ENCODE measurements at regions not wholly inside any gene's neighbourhood (a gene's known extent, or its start where the extent isn't known, plus 50 kb on each side); places are given as distances from the start of the nearest gene placed in this dataset.
"Not testable (repeated sequence)": the region's sequence is repeated elsewhere in the genome, so short reads cannot be mapped to it uniquely, and the experiment has no call there.

DNA sequence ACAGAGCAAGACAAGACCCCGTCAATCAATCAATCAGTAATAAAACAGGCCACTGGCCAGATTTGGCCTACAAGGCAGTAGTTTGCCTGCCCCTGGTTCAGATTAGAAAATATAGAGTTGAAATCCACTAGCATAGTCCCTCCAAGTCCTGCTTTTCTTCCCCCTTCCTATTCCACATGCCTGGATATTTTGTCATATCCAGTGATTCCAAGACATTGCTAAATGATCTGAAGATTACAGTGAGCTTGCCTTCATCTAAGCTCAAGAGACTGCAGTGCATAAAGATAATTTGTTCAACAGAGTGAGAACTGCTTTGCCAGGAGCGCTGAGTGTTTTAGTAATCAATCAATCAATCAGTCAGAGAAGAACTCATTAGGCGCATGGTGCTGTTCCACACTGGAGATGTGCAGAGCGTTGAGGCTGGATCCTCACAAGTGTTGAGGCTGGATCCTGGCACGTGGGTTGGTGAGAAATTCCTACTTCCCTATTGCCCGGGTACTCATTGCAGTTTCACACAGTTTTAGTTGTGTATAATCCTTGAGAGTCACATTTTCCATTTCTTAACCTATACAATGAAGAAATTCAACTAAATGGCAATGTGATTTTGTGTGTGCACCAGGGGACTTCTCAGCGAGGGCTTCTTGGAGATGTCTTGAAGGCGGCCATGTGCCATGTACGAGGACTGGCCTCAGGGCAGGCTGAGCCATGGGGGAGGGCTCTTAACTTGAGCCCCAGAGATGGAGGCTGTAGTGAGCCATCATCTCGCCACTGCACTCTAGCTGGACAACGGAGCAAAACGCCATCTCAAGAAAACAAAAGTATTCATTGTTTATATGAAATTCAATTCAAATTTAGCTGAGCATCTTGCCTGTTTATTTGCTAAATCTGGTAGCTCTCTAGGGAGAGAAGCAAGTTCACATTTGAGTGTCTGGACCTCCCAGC lies 76.3 kb downstream of the TOMM20 start:
- Histone ChIP-seq H3K36me3 (ENCODE audit: insufficient read depth, low read length) (no peaks in the 10 kb centered on the region), H3K4me1 (ENCODE audit: insufficient read depth, low read length, poor library complexity, severe bottlenecking) (peaks cover 18% of the 10 kb centered on the region), H3K79me2 (ENCODE audit: insufficient read depth, low read depth, low read length) (no peaks in the 10 kb centered on the region), H3K4me2 (ENCODE audit: low read length) (no peak overlapping the region), H3K9me3 (ENCODE audit: low read length) (no peaks in the 10 kb centered on the region), H3K27ac (ENCODE audit: low read depth, low read length, poor library complexity, severe bottlenecking) (no peak overlapping the region), H2AFZ (ENCODE audit: low read length) (no peak overlapping the region), H3K9me2 (ENCODE audit: insufficient read depth, low read length) (no peaks in the 10 kb centered on the region), H3K4me3 (ENCODE audit: low read depth, low read length, poor library complexity, severe bottlenecking) (no peak overlapping the region), H4K20me1 (ENCODE audit: insufficient read depth, low read length) (no peaks in the 10 kb centered on the region)
- ChIA-PET POLR2A (no interaction called here), CTCF (ENCODE audit: unreplicated experiment) (no interaction called here)
- intact Hi-C loops (cut with micrococcal nuclease; ENCODE audit: unreplicated experiment), result no loop called here
- DNase-seq (ENCODE audit: low spot score), result no peak
- TF ChIP-seq, protein P1, sequence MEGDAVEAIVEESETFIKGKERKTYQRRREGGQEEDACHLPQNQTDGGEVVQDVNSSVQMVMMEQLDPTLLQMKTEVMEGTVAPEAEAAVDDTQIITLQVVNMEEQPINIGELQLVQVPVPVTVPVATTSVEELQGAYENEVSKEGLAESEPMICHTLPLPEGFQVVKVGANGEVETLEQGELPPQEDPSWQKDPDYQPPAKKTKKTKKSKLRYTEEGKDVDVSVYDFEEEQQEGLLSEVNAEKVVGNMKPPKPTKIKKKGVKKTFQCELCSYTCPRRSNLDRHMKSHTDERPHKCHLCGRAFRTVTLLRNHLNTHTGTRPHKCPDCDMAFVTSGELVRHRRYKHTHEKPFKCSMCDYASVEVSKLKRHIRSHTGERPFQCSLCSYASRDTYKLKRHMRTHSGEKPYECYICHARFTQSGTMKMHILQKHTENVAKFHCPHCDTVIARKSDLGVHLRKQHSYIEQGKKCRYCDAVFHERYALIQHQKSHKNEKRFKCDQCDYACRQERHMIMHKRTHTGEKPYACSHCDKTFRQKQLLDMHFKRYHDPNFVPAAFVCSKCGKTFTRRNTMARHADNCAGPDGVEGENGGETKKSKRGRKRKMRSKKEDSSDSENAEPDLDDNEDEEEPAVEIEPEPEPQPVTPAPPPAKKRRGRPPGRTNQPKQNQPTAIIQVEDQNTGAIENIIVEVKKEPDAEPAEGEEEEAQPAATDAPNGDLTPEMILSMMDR (conservative IDR thresholded peaks at IDR 0.05; ENCODE audit: low read length), result no peak
- no peak for TF ChIP-seq EZH2phosphoT487 (IDR thresholded peaks at IDR 0.05; ENCODE audit: borderline replicate concordance, low read depth, low read length)
- no TSS peak for BruUV-seq (replicated peaks)

DNA sequence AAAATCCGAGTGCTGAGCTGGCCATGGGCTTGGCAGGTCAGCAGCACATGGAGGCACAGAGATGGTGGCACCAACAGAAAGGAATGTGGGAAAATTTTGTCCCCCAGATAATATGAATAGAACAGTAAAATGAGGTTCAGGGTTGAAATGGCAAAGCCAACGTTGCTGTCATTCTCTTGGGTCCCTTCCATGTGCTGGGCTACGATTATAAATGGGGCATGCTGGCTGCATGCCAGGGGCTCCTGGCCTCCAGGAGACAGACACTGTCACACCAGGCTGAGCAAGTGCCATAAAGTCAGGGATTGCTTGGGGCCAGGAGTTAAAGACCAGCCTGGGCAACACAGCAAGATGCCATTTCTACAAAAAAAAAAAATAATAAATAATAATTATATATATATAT lies 77.1 kb downstream of the TOMM20 start:
- intact Hi-C loops (cut with micrococcal nuclease; ENCODE audit: unreplicated experiment), result no loop called here
- Histone ChIP-seq H4K20me1 (ENCODE audit: insufficient read depth, low read length) (no peaks in the 10 kb centered on the region), H2AFZ (ENCODE audit: low read length) (peak overlapping the region; percentile 7; the same call in 1 of the 2 replicates), H3K27ac (ENCODE audit: low read depth, low read length, poor library complexity, severe bottlenecking) (no peak overlapping the region), H3K9me3 (ENCODE audit: low read length) (no peaks in the 10 kb centered on the region), H3K4me1 (ENCODE audit: insufficient read depth, low read length, poor library complexity, severe bottlenecking) (peaks cover 21% of the 10 kb centered on the region), H3K4me3 (ENCODE audit: low read depth, low read length, poor library complexity, severe bottlenecking) (no peak overlapping the region), H3K79me2 (ENCODE audit: insufficient read depth, low read depth, low read length) (no peaks in the 10 kb centered on the region), H3K9me2 (ENCODE audit: insufficient read depth, low read length) (no peaks in the 10 kb centered on the region), H3K36me3 (ENCODE audit: insufficient read depth, low read length) (no peaks in the 10 kb centered on the region), H3K4me2 (ENCODE audit: low read length) (no peak overlapping the region)
- TF ChIP-seq, protein P1 (conservative IDR thresholded peaks at IDR 0.05; ENCODE audit: low read length), result no peak
- no peak for TF ChIP-seq EZH2phosphoT487 (IDR thresholded peaks at IDR 0.05; ENCODE audit: borderline replicate concordance, low read depth, low read length)
- ChIA-PET POLR2A (interaction anchor here (1.0 to 1.3 kb wide), 4 partner anchors 10 to 21 kb away, joined by 3 to 6 read pairs (median 4); no protein-coding TSS in a partner anchor), CTCF (ENCODE audit: unreplicated experiment) (no interaction called here)
- BruUV-seq (replicated peaks), result no TSS peak
- DNase-seq (ENCODE audit: low spot score), result no peak

DNA sequence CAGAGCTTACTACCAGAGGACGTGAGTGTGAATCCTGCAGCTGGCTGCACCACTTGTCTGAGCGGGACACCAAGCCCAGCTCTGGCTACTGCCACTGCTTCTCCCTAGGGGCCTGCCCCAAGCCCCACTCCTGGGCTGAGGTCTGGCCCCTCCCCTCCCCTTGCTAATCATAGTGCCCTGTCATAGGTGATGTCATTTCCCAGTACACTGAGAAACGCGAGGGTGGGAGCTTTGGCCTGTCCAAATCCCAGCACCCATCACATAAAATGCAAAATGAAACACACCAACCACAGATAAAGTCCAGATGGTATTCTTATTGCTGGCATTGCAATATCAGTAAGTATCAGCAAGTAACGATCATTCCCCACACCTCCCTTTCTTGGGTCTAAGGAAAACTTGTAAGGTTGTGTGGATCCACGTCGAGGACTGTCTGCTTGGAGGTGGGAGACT lies 77.7 kb downstream of the TOMM20 start:
- Histone ChIP-seq H3K79me2 (ENCODE audit: insufficient read depth, low read depth, low read length) (no peaks in the 10 kb centered on the region), H3K4me2 (ENCODE audit: low read length) (no peak overlapping the region), H3K4me1 (ENCODE audit: insufficient read depth, low read length, poor library complexity, severe bottlenecking) (peaks cover 21% of the 10 kb centered on the region), H3K27ac (ENCODE audit: low read depth, low read length, poor library complexity, severe bottlenecking) (no peak overlapping the region), H2AFZ (ENCODE audit: low read length) (peak overlapping the region; percentile 7; the same call in 1 of the 2 replicates), H3K36me3 (ENCODE audit: insufficient read depth, low read length) (no peaks in the 10 kb centered on the region), H3K9me3 (ENCODE audit: low read length) (no peaks in the 10 kb centered on the region), H3K4me3 (ENCODE audit: low read depth, low read length, poor library complexity, severe bottlenecking) (no peak overlapping the region), H3K9me2 (ENCODE audit: insufficient read depth, low read length) (no peaks in the 10 kb centered on the region), H4K20me1 (ENCODE audit: insufficient read depth, low read length) (no peaks in the 10 kb centered on the region)
- DNase-seq (ENCODE audit: low spot score), result no peak
- CTCF ChIA-PET (ENCODE audit: unreplicated experiment), result interaction anchor here (1.0 kb wide), 1 partner anchor 24 kb away, joined by 3 read pairs; no protein-coding TSS in a partner anchor
- intact Hi-C loops (cut with micrococcal nuclease; ENCODE audit: unreplicated experiment), result no loop called here
- TF ChIP-seq, protein P1 (conservative IDR thresholded peaks at IDR 0.05; ENCODE audit: low read length), result no peak
- no peak for TF ChIP-seq EZH2phosphoT487 (IDR thresholded peaks at IDR 0.05; ENCODE audit: borderline replicate concordance, low read depth, low read length)
- POLR2A ChIA-PET, result interaction anchor here (1.0 to 1.7 kb wide), 6 partner anchors 10 to 555 kb away, joined by 3 to 6 read pairs (median 4); no protein-coding TSS in a partner anchor
- no TSS peak for BruUV-seq (replicated peaks)

DNA sequence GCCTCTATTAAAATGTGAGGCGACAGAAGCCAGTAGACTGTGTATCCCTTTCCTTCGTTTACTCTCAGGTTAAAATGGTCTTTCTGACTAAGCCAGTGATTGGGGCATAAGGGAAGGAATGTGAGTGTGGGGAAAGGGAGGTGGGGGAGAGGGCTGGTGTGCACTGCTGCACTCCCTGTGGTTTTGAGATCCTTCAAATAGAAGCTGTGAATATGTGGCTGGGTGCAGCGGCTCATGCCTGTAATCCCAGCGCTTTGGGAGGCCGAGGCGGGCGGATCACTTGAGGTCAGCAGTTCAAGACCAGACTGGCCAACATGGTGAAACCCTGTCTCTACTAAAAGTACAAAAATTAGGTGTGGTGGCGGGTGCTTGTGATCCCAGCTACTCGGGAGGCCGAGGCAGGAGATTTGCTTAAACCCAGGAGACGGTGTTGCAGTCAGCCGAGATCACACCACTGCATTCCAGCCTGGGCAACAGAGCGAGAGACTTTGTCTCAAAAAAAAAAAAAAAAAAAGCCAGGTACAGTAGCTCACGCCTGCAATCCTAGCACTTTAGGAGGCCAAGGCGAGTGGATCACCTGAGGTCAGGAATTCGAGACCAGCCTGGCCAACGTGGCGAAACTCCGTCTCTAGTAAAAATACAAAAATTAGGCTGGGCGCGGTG lies 78.8 kb downstream of the TOMM20 start:
- DNase-seq (ENCODE audit: low spot score); intact Hi-C loops (cut with micrococcal nuclease; ENCODE audit: unreplicated experiment); H3K36me3 ChIP-seq (ENCODE audit: insufficient read depth, low read length); H3K79me2 ChIP-seq (ENCODE audit: insufficient read depth, low read depth, low read length); H3K9me3 ChIP-seq (ENCODE audit: low read length); H2AFZ ChIP-seq (ENCODE audit: low read length); H3K27ac ChIP-seq (ENCODE audit: low read depth, low read length, poor library complexity, severe bottlenecking); H3K4me3 ChIP-seq (ENCODE audit: low read depth, low read length, poor library complexity, severe bottlenecking); H3K4me2 ChIP-seq (ENCODE audit: low read length); BruUV-seq (replicated peaks); H4K20me1 ChIP-seq (ENCODE audit: insufficient read depth, low read length); H3K9me2 ChIP-seq (ENCODE audit: insufficient read depth, low read length): not testable (repeated sequence)
- ChIA-PET CTCF (ENCODE audit: unreplicated experiment) (interaction anchor here (1.0 kb wide), 1 partner anchor 23 kb away, joined by 3 read pairs; no protein-coding TSS in a partner anchor), POLR2A (interaction anchor here (0.7 to 1.7 kb wide), 4 partner anchors 25 to 554 kb away, joined by 3 to 5 read pairs (median 4); no protein-coding TSS in a partner anchor)
- H3K4me1 ChIP-seq (ENCODE audit: insufficient read depth, low read length, poor library complexity, severe bottlenecking), result peaks cover 21% of the 10 kb centered on the region

Measured in OCI-LY7 (cell line).